HG02884 (cell line): ENCODE measurements at regions not wholly inside any gene's neighbourhood (a gene's known extent, or its start where the extent isn't known, plus 50 kb on each side); places are given as distances from the start of the nearest gene placed in this dataset.
"Not testable (repeated sequence)": the region's sequence is repeated elsewhere in the genome, so short reads cannot be mapped to it uniquely, and the experiment has no call there.

ENCODE experiments used
- ATAC-seq: cut with Tn5 transposase; IDR thresholded peaks from one replicate; pipeline ENCODE4 v1.9.1; 2021; ENCODE audit warnings: mild to moderate bottlenecking, moderate library complexity; ENCODE audit not compliant: unreplicated experiment

- ATAC-seq: no peak
Observed at GRCh38 chr2:175621821-175622220, 380.2 kb downstream of the LNPK start.

- ATAC-seq: no peak
Observed at GRCh38 chr2:175620106-175620505, 382.0 kb downstream of the LNPK start.

GRCh38 chr2:175619179-175620045 lies 382.7 kb downstream of the LNPK start:
- no peak for ATAC-seq

GRCh38 chr2:175612280-175612679 lies 389.8 kb downstream of the LNPK start:
- ATAC-seq: no peak

GRCh38 chr2:175606010-175606841 lies 395.8 kb downstream of the LNPK start:
- no peak for ATAC-seq

- ATAC-seq: no peak
Observed at GRCh38 chr2:175605640-175606009, 396.4 kb downstream of the LNPK start.

- ATAC-seq: no peak
Observed at GRCh38 chr2:175601969-175602368, 400.1 kb downstream of the LNPK start.

- ATAC-seq: no peak
Observed at GRCh38 chr2:175599966-175600831, 401.9 kb downstream of the LNPK start.

- ATAC-seq: no peak
Observed at GRCh38 chr2:175597286-175597685, 404.8 kb downstream of the LNPK start.

- ATAC-seq: no peak
Observed at GRCh38 chr2:175595139-175595538, 406.9 kb downstream of the LNPK start.

GRCh38 chr2:175593686-175594525 lies 408.2 kb downstream of the LNPK start:
- ATAC-seq: not testable (repeated sequence)

- ATAC-seq: not testable (repeated sequence)
Observed at GRCh38 chr2:175588213-175588612, 406.7 kb upstream of the ATP5MC3 start.

GRCh38 chr2:175585496-175585895 lies 404.0 kb upstream of the ATP5MC3 start:
- no peak for ATAC-seq

- no peak for ATAC-seq
Observed at GRCh38 chr2:175580652-175581051, 399.1 kb upstream of the ATP5MC3 start.

GRCh38 chr2:175579646-175580045 lies 398.1 kb upstream of the ATP5MC3 start:
- ATAC-seq: no peak

- no peak for ATAC-seq
Observed at GRCh38 chr2:175577368-175577970, 396.0 kb upstream of the ATP5MC3 start.

- ATAC-seq: no peak
Observed at GRCh38 chr2:175576875-175577274, 395.4 kb upstream of the ATP5MC3 start.

- ATAC-seq: no peak
Observed at GRCh38 chr2:175576270-175576669, 394.8 kb upstream of the ATP5MC3 start.

GRCh38 chr2:175575346-175576258 lies 394.1 kb upstream of the ATP5MC3 start:
- peak; percentile 97 for ATAC-seq
